Mesenchymal stem cell (in vitro differentiated cells and primary cell): ENCODE measurements at regions not wholly inside any gene's neighbourhood (a gene's known extent, or its start where the extent isn't known, plus 50 kb on each side); places are given as distances from the start of the nearest gene placed in this dataset.
A peak's percentile ranks its signal among the peaks of the same experiment; 100 is the strongest.

ENCODE experiments used
- DNase-seq: peaks from one replicate; pipeline ENCODE4 v3.0.0-alpha.2; 2013
- H2AFZ ChIP-seq: one replicate; pipeline ENCODE4 v1.6.1; 2013; ENCODE audit warnings: low read depth, mild to moderate bottlenecking, control low read depth, inconsistent platforms, low read length, moderate library complexity
- H2AK5ac ChIP-seq: 2 replicates; pipeline ENCODE4 v1.6.1; 2013; ENCODE audit warnings: low read length, moderate library complexity, mild to moderate bottlenecking, inconsistent platforms; ENCODE audit not compliant: severe bottlenecking
- H2BK120ac ChIP-seq: one replicate; pipeline ENCODE4 v1.6.1; 2013; ENCODE audit warnings: low read depth, mild to moderate bottlenecking, inconsistent platforms, low read length, moderate library complexity
- H2BK12ac ChIP-seq, 2 experiments: one replicate each; pipeline ENCODE4 v1.6.1; 2013; ENCODE audit warnings: inconsistent platforms in 2 of 2, low read length in 2 of 2, mild to moderate bottlenecking in 2 of 2, moderate library complexity in 2 of 2, control low read depth in 1 of 2
- H2BK15ac ChIP-seq: one replicate; pipeline ENCODE4 v1.6.1; 2013; ENCODE audit warnings: mild to moderate bottlenecking, low read depth, inconsistent platforms; ENCODE audit not compliant: poor library complexity, severe bottlenecking
- H2BK5ac ChIP-seq: 2 replicates; pipeline ENCODE4 v1.6.1; 2013; ENCODE audit warnings: low read depth, mild to moderate bottlenecking, low read length, control low read depth, inconsistent platforms; ENCODE audit not compliant: poor library complexity, severe bottlenecking
- H3K14ac ChIP-seq, 2 experiments: one replicate each; pipeline ENCODE4 v1.6.1; 2013; ENCODE audit warnings: inconsistent platforms in 2 of 2, low read length in 2 of 2, control low read depth in 1 of 2, mild to moderate bottlenecking in 1 of 2, moderate library complexity in 1 of 2
- H3K18ac ChIP-seq, 2 experiments: one replicate each; pipeline ENCODE4 v1.6.1; 2013; ENCODE audit warnings: inconsistent platforms in 2 of 2, low read length in 2 of 2, control low read depth in 1 of 2, low read depth in 1 of 2, mild to moderate bottlenecking in 1 of 2
- H3K23ac ChIP-seq, 2 experiments: one replicate each; pipeline ENCODE4 v1.6.1; 2013; ENCODE audit warnings: inconsistent platforms in 2 of 2, low read length in 2 of 2, mild to moderate bottlenecking in 2 of 2, moderate library complexity in 2 of 2, control low read depth in 1 of 2
- H3K27ac ChIP-seq: 2 replicates; pipeline ENCODE4 v1.5.1; 2013; ENCODE audit warnings: mild to moderate bottlenecking, moderate library complexity, low read length, control low read depth, inconsistent platforms; ENCODE audit not compliant: poor library complexity, severe bottlenecking
- H3K27me3 ChIP-seq, 2 experiments: 2 replicates each; pipeline versions ENCODE4 v1.6.1 to v1.7.0; 2013; ENCODE audit warnings: low read length in 2 of 2, mild to moderate bottlenecking in 2 of 2, moderate library complexity in 2 of 2, control low read depth in 1 of 2, inconsistent platforms in 1 of 2; ENCODE audit not compliant: control insufficient read depth in 1 of 2, insufficient read depth in 1 of 2
- H3K36me3 ChIP-seq, 2 experiments: 2 replicates each; pipeline versions ENCODE4 v1.6.1 to v1.7.0; 2013; ENCODE audit warnings: low read length in 2 of 2, control low read depth in 1 of 2, inconsistent platforms in 1 of 2, low read depth in 1 of 2, mild to moderate bottlenecking in 1 of 2; ENCODE audit not compliant: insufficient read depth in 2 of 2, control insufficient read depth in 1 of 2
- H3K4ac ChIP-seq, 2 experiments: one replicate each; pipeline ENCODE4 v1.6.1; 2013; ENCODE audit warnings: inconsistent platforms in 2 of 2, low read length in 2 of 2, mild to moderate bottlenecking in 2 of 2, moderate library complexity in 2 of 2, control low read depth in 1 of 2, low read depth in 1 of 2
- H3K4me1 ChIP-seq: 2 replicates; pipeline ENCODE4 v1.6.1; 2013; ENCODE audit warnings: low read depth, low read length, control low read depth; ENCODE audit not compliant: control insufficient read depth, insufficient read depth
- H3K4me2 ChIP-seq: 2 replicates; pipeline ENCODE4 v1.6.1; 2013; ENCODE audit warnings: low read length, mild to moderate bottlenecking, inconsistent platforms; ENCODE audit not compliant: poor library complexity, severe bottlenecking
- H3K4me3 ChIP-seq, 2 experiments: 2 replicates each; pipeline versions ENCODE4 v1.5.1 to v1.7.0; 2013; ENCODE audit warnings: low read length in 2 of 2, mild to moderate bottlenecking in 2 of 2, control low read depth in 1 of 2, low read depth in 1 of 2; ENCODE audit not compliant: insufficient read depth in 1 of 2
- H3K79me1 ChIP-seq: replicated peaks from 2 replicates; pipeline ENCODE4 v1.6.1; 2013; ENCODE audit warnings: mild to moderate bottlenecking, control low read depth, low read length, inconsistent platforms; ENCODE audit not compliant: poor library complexity, severe bottlenecking
- H3K9ac ChIP-seq: 2 replicates; pipeline ENCODE4 v1.7.0; 2013; ENCODE audit warnings: mild to moderate bottlenecking, low read length, moderate library complexity
- H3K9me3 ChIP-seq: 2 replicates; pipeline ENCODE4 v1.7.0; 2013; ENCODE audit warnings: mild to moderate bottlenecking, low read length; ENCODE audit not compliant: control insufficient read depth
- H4K8ac ChIP-seq: one replicate; pipeline ENCODE4 v1.6.1; 2013; ENCODE audit warnings: inconsistent platforms, mild to moderate bottlenecking, low read length, moderate library complexity
- H4K91ac ChIP-seq: one replicate; pipeline ENCODE4 v1.6.1; 2013; ENCODE audit warnings: mild to moderate bottlenecking, low read length, inconsistent platforms
- WGBS: methylation state at CpG from one replicate; pipeline ENCODE4 v1.1.7; 2013; ENCODE audit warnings: mixed read lengths; 5-methylcytosine and 5-hydroxymethylcytosine counted together

DNA sequence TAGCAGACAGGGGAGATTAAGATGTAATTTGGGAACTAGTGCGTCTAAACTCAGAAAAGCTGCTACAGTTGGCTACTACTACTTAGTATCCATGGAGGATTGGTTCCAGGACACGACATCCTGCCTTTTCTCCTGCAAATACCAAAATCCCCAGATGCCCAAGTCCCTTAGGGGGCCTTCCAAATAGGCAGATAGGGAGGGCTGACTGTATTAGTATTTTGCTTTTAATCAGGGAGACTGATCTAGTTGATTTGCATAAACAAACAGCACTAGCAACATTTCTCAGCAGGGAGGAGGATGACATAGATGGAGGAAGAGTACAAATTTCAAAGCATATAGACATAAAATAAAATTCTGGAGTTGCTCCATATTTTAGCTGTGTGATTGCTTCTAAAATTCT is 621.6 kb upstream of the GOT2 start:
- no peak overlapping the region for H3K4me2 ChIP-seq
- no peak overlapping the region for H3K27ac ChIP-seq
- no peak overlapping the region for H3K4ac ChIP-seq
- no peak overlapping the region for H4K8ac ChIP-seq
- no peak overlapping the region for H3K14ac ChIP-seq
- no peak overlapping the region for H3K23ac ChIP-seq
- no peak overlapping the region for H2BK120ac ChIP-seq
- no peak overlapping the region for H2BK15ac ChIP-seq
- H3K18ac ChIP-seq: no peak overlapping the region
- no peaks in the 10 kb centered on the region for H3K36me3 ChIP-seq
- DNase-seq: no peak
- H3K9ac ChIP-seq: no peak overlapping the region
- WGBS: 80% methylated on average over 1 of the region's 2 CpGs
- no peak overlapping the region for H3K4me3 ChIP-seq
- H4K91ac ChIP-seq: no peak overlapping the region
- H2AK5ac ChIP-seq: no peak overlapping the region
- no peaks in the 10 kb centered on the region for H3K9me3 ChIP-seq
- H3K79me1 ChIP-seq: no peaks in the 10 kb centered on the region
- H3K27me3 ChIP-seq: no peaks in the 10 kb centered on the region
- H2BK12ac ChIP-seq: no peak overlapping the region
- no peak overlapping the region for H2BK5ac ChIP-seq
- H2AFZ ChIP-seq: no peak overlapping the region
- H3K4me1 ChIP-seq: no peaks in the 10 kb centered on the region

GRCh38 chr16:59351305-59351903 is 617.3 kb upstream of the GOT2 start:
- Histone ChIP-seq H3K27me3 (no peaks in the 10 kb centered on the region), H3K9me3 (no peaks in the 10 kb centered on the region), H3K18ac (no peak overlapping the region), H3K36me3 (no peaks in the 10 kb centered on the region), H4K91ac (no peak overlapping the region), H3K4ac (no peak overlapping the region), H2AFZ (no peak overlapping the region), H3K27ac (no peak overlapping the region), H3K14ac (no peak overlapping the region), H2AK5ac (no peak overlapping the region), H2BK120ac (no peak overlapping the region), H2BK15ac (no peak overlapping the region), H3K79me1 (no peaks in the 10 kb centered on the region), H3K9ac (no peak overlapping the region), H3K23ac (no peak overlapping the region), H3K4me3 (no peak overlapping the region), H3K4me2 (no peak overlapping the region), H2BK5ac (no peak overlapping the region), H4K8ac (no peak overlapping the region), H3K4me1 (no peaks in the 10 kb centered on the region), H2BK12ac (no peak overlapping the region)
- WGBS: 88% methylated on average over 5 of the region's 6 CpGs
- no peak for DNase-seq

- Histone ChIP-seq H2BK12ac (no peak overlapping the region), H4K91ac (no peak overlapping the region), H2AK5ac (no peak overlapping the region), H3K23ac (no peak overlapping the region), H3K4me1 (no peaks in the 10 kb centered on the region), H2AFZ (no peak overlapping the region), H3K14ac (no peak overlapping the region), H3K4me2 (no peak overlapping the region), H3K36me3 (no peaks in the 10 kb centered on the region), H4K8ac (no peak overlapping the region), H3K9me3 (no peaks in the 10 kb centered on the region), H3K79me1 (no peaks in the 10 kb centered on the region), H2BK120ac (no peak overlapping the region), H2BK15ac (no peak overlapping the region), H3K27ac (no peak overlapping the region), H3K27me3 (no peaks in the 10 kb centered on the region), H3K18ac (no peak overlapping the region), H2BK5ac (no peak overlapping the region), H3K4me3 (no peak overlapping the region), H3K4ac (no peak overlapping the region), H3K9ac (no peak overlapping the region)
- WGBS: no CpG with 5 or more reads among the region's 2 CpGs
- DNase-seq: no peak
Observed at GRCh38 chr16:59350670-59351069, 616.6 kb upstream of the GOT2 start.

DNA sequence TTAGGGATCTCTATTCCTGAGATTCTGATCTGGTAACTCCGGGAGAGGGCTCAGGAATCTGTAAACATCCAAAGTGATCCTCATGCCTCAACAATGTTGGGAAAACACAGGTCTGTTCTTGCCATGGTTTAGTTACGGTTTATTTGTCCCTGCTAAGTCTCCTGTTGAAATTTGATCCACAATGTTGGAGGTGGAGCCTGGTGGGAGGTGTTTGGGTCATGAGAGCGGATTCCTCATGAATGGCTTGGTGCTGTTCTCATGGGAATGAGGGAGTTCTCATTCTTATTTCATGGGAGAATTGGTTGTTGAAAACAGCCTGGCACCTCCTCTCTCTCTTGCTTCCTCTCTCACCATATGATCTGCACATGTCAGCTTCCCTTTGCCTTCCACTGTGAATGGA is 608.6 kb upstream of the GOT2 start:
- Histone ChIP-seq H2BK120ac (no peak overlapping the region), H3K4me1 (no peaks in the 10 kb centered on the region), H3K9me3 (no peaks in the 10 kb centered on the region), H3K18ac (no peak overlapping the region), H3K27ac (no peak overlapping the region), H2AFZ (no peak overlapping the region), H3K9ac (no peak overlapping the region), H3K4ac (no peak overlapping the region), H3K23ac (no peak overlapping the region), H4K8ac (no peak overlapping the region), H3K27me3 (peaks cover 0 to 12% of the 10 kb centered on the region in 2 experiments), H2BK12ac (no peak overlapping the region), H3K4me2 (no peak overlapping the region), H4K91ac (no peak overlapping the region), H2AK5ac (no peak overlapping the region), H3K14ac (no peak overlapping the region), H3K36me3 (no peaks in the 10 kb centered on the region), H2BK5ac (no peak overlapping the region), H3K79me1 (no peaks in the 10 kb centered on the region), H3K4me3 (no peak overlapping the region), H2BK15ac (no peak overlapping the region)
- WGBS: 57% methylated on average over 2 of the region's 3 CpGs
- DNase-seq: peak; percentile 2
